Adrenal gland (tissue), 9 donors: ENCODE measurements at regions not wholly inside any gene's neighbourhood (a gene's known extent, or its start where the extent isn't known, plus 50 kb on each side); places are given as distances from the start of the nearest gene placed in this dataset.

Source experiments
- DNase-seq, 7 donors: peaks; one replicate each; pipeline ENCODE4 v3.0.0-alpha.2; 2019 to 2020
- H3K27ac ChIP-seq, 5 donors: fragments of 200-600 bp; sonication (generic) in 4 of 5; 1 replicate in 3 of 5; 2 replicates in 2 of 5; pipeline versions ENCODE4 v1.5.1 to v1.8.0; 2016 to 2020; ENCODE audit warnings: mild to moderate bottlenecking in 1 of 5
- H3K27me3 ChIP-seq: fragments of 200-600 bp; 2 replicates; pipeline ENCODE4 v1.8.0; 2021
- H3K36me3 ChIP-seq, 2 donors: fragments of 200-600 bp; replicated peaks in 1 of 2; 1 replicate in 1 of 2; 2 replicates in 1 of 2; pipeline versions ENCODE4 v1.5.1 to v1.8.0; 2018 to 2022
- H3K4me1 ChIP-seq, 2 donors: fragments of 200-600 bp; replicated peaks in 1 of 2; 1 replicate in 1 of 2; 2 replicates in 1 of 2; pipeline versions ENCODE4 v1.5.1 to v1.8.0; 2018 to 2021
- H3K4me3 ChIP-seq, 4 donors: fragments of 200-600 bp; sonication (generic) in 3 of 4; one replicate each; pipeline ENCODE4 v1.5.1; 2016 to 2018
- H3K9me3 ChIP-seq, 3 donors: fragments of 200-600 bp; sonication (generic) in 1 of 3; replicated peaks in 1 of 3; 1 replicate in 2 of 3; 2 replicates in 1 of 3; pipeline versions ENCODE4 v1.5.1 to v1.8.0; 2016 to 2021
- POLR2A ChIP-seq, 2 donors: fragments of 450-650 bp; IDR thresholded peaks; one replicate each; pipeline ENCODE4 v1.6.1; 2017; ENCODE audit warnings: antibody characterized with exemption in 2 of 2, mild to moderate bottlenecking in 2 of 2, moderate library complexity in 1 of 2
- WGBS, 4 donors: extraction: QIAGEN DNeasy Blood & Tissue Kit in 2 of 4; methylation state at CpG; one replicate each; pipeline versions ENCODE4 v1.1.5 to v1.1.7; 2013 to 2017; 5-methylcytosine and 5-hydroxymethylcytosine counted together
- intact Hi-C, 2 donors: fragments of 100-400 bp; cut with DNase I; formaldehyde crosslinking; loops; one replicate each; pipeline versions ENCODE4 v1.14.1 to v1.15.0; 2022 to 2023
- TF ChIP-seq, protein P1 (sequence below), 6 experiments: fragments of 450-650 bp in 4 of 6; fragments of 200-600 bp in 2 of 6; sonication (generic) in 1 of 6; IDR thresholded peaks; 1 replicate in 5 of 6; 2 replicates in 1 of 6; pipeline versions ENCODE4 v1.5.1 to v1.8.0; 2016 to 2021; ENCODE audit warnings: antibody characterized with exemption in 6 of 6, mild to moderate bottlenecking in 2 of 6, moderate library complexity in 1 of 6
- donor health status: healthy with polysubstance abuse.
- donor health status: Bipolar disorder and iron deficiency.
- donor health status: DM: yes; HTN: yes; CAD: no.
- donor health status: DM: no; HTN: no; CAD: no.
- donor health status: DM: no; HTN: no; CAD: no.

DNA sequence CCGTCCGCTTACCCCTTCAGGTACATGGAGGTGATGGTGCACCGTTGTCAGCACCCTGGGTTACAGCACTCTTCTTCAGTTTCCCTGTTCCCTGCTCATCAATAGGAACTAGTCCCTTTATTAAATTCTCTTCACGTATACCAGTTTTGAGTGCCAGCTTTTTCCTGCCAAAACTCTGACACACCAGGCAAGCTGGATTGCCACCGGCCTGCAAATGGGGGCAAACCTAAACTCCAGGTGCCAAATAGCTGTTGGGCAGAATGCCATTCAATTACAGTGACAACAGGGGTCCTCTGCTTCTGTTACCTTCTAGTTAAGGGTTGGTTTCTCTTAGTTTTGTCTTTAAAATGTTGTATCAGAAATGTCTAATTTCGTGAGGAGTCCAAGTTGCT, 400.4 kb downstream of the OSTF1 start:
- no peak for DNase-seq
- Histone ChIP-seq H3K27ac (no peak overlapping the region), H3K9me3 (no peaks in the 10 kb centered on the region), H3K36me3 (no peaks in the 10 kb centered on the region), H3K4me1 (no peaks in the 10 kb centered on the region), H3K4me3 (no peak overlapping the region), H3K27me3 (no peaks in the 10 kb centered on the region)
- intact Hi-C loops, result no loop called here
- 74 to 85% (median 80%) methylated on average over 6 of the region's 6 CpGs for WGBS, 4 donors
- TF ChIP-seq POLR2A (IDR thresholded peaks at IDR 0.05), result no peak
- TF ChIP-seq, protein P1, sequence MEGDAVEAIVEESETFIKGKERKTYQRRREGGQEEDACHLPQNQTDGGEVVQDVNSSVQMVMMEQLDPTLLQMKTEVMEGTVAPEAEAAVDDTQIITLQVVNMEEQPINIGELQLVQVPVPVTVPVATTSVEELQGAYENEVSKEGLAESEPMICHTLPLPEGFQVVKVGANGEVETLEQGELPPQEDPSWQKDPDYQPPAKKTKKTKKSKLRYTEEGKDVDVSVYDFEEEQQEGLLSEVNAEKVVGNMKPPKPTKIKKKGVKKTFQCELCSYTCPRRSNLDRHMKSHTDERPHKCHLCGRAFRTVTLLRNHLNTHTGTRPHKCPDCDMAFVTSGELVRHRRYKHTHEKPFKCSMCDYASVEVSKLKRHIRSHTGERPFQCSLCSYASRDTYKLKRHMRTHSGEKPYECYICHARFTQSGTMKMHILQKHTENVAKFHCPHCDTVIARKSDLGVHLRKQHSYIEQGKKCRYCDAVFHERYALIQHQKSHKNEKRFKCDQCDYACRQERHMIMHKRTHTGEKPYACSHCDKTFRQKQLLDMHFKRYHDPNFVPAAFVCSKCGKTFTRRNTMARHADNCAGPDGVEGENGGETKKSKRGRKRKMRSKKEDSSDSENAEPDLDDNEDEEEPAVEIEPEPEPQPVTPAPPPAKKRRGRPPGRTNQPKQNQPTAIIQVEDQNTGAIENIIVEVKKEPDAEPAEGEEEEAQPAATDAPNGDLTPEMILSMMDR (IDR thresholded peaks at IDR 0.05), result no peak

DNA sequence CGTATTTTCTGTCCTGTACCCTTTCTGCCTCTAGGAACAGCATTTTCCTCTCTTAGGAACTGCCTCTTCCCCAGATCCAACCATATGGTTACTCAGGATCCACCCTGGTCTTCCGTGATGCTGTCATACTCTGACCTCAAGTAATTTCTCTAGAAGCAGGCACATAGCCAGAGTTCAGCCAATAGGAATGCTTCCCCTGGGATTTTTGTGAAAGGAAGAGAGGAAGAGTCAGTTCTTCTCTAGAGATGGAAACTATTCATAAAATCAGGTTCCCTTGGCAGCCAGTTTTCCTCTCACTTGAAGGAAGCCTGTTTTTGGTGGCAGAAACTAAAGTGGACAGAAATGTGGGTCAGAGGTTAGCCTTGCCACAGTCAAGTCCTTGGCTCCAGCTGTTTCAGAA, 400.1 kb upstream of the PCSK5 start:
- H3K4me1 ChIP-seq, result no peaks in the 10 kb centered on the region
- no peaks in the 10 kb centered on the region for H3K9me3 ChIP-seq
- no peak overlapping the region for H3K27ac ChIP-seq
- H3K36me3 ChIP-seq, result no peaks in the 10 kb centered on the region
- no peak for DNase-seq
- TF ChIP-seq, protein P1 (IDR thresholded peaks at IDR 0.05), result no peak
- TF ChIP-seq POLR2A (IDR thresholded peaks at IDR 0.05), result no peak
- intact Hi-C loops, result no loop called here
- WGBS, 4 donors, result 57 to 67% (median 64%) methylated on average over 2 of the region's 2 CpGs
- no peaks in the 10 kb centered on the region for H3K27me3 ChIP-seq
- no peak overlapping the region for H3K4me3 ChIP-seq

DNA sequence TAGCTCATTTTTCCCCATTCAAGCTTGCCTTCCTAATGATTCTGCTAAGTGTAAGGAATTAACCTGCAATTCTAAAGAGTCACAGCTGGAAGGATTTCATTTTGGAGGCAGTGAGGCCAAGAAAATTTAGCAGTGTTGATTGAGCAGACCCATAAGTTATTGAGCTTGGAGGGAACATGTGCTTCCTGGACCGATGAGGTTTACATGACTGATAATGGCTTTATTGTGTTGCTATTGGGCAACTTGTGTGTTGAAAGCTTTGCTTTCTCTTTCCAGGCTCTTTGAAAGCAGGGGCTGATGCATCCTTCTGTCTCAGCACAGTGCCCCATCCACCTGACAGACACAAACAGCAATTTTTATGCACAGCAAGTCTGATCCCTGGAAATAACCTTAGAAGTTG, 398.9 kb upstream of the PCSK5 start:
- H3K4me1 ChIP-seq, result no peaks in the 10 kb centered on the region
- DNase-seq, result no peak
- WGBS, 4 donors, result 36 to 40% (median 40%) methylated on average over 1 of the region's 1 CpG
- H3K9me3 ChIP-seq, result no peaks in the 10 kb centered on the region
- H3K4me3 ChIP-seq, result no peak overlapping the region
- H3K27me3 ChIP-seq, result no peaks in the 10 kb centered on the region
- intact Hi-C loops, result no loop called here
- TF ChIP-seq, protein P1 (IDR thresholded peaks at IDR 0.05), result no peak
- no peak for TF ChIP-seq POLR2A (IDR thresholded peaks at IDR 0.05)
- H3K27ac ChIP-seq, result no peak overlapping the region
- no peaks in the 10 kb centered on the region for H3K36me3 ChIP-seq

DNA sequence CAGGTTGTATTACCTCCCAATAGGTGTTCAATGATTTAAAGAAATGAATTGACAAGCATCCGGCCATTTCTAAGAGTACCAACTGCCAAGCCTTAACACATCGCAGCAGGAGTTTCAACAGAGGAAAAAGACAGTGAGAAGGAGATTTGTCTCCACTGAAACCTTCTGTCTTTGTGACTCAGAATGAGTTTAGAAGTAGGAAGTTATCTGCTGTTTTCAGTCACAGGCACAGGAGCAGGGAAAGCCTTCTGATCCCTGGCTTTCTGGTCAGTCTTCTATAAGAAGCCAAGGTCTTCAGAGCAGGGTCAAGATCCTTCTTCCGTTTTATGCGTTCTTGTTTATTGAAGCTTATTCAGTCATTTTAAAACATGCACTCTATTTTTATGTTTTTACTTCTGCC, 390.7 kb upstream of the PCSK5 start:
- Histone ChIP-seq H3K36me3 (no peaks in the 10 kb centered on the region), H3K9me3 (no peaks in the 10 kb centered on the region), H3K27ac (peak overlapping the region in 1 of 5 donors; percentile 23), H3K4me3 (no peak overlapping the region), H3K27me3 (no peaks in the 10 kb centered on the region), H3K4me1 (no peaks in the 10 kb centered on the region)
- DNase-seq, result peak in 1 of 7 donors; percentile 13
- TF ChIP-seq POLR2A (IDR thresholded peaks at IDR 0.05), result no peak
- TF ChIP-seq, protein P1 (IDR thresholded peaks at IDR 0.05), result no peak
- intact Hi-C loops, result no loop called here
- WGBS, 4 donors, result 39 to 52% (median 50%) methylated on average over 4 of the region's 4 CpGs
